ENCODE measurements at regions not wholly inside any gene's neighbourhood (a gene's known extent, or its start where the extent isn't known, plus 50 kb on each side); places are given as distances from the start of the nearest gene placed in this dataset.

DNA sequence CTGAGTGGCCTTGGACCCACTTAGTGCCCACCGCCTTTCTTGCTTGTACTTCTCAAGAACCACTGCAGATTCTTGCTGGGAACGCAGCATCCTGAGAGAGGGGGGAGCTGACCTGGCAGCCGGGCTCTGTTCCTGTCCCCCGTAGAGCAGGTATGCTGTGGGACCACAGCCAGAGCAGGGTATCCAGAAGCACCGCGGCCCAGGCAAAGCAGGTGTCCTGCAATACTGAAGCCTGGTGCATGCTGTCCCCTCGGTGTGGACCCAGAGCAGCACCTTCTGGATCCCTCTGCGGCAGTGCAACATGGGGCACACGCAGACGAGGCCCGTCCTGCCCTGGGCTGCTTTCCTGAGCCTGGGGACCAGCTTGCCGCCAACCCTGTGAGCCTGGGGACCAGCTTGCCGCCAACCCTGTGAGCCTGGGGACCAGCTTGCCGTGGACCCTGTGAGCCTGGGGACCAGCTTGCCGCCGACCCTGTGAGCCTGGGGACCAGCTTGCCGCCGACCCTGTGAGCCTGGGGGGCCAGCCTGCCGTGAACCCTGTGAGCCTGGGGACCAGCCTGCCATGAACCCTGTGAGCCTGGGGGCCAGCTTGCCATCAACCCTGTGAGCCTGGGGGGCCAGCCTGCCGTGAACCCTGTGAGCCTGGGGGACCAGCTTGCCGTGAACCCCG is 60.9 kb upstream of the ADGRA1 start:
- TF ChIP-seq, protein P1, sequence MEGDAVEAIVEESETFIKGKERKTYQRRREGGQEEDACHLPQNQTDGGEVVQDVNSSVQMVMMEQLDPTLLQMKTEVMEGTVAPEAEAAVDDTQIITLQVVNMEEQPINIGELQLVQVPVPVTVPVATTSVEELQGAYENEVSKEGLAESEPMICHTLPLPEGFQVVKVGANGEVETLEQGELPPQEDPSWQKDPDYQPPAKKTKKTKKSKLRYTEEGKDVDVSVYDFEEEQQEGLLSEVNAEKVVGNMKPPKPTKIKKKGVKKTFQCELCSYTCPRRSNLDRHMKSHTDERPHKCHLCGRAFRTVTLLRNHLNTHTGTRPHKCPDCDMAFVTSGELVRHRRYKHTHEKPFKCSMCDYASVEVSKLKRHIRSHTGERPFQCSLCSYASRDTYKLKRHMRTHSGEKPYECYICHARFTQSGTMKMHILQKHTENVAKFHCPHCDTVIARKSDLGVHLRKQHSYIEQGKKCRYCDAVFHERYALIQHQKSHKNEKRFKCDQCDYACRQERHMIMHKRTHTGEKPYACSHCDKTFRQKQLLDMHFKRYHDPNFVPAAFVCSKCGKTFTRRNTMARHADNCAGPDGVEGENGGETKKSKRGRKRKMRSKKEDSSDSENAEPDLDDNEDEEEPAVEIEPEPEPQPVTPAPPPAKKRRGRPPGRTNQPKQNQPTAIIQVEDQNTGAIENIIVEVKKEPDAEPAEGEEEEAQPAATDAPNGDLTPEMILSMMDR (IDR thresholded peaks at IDR 0.05) = no peak
- TF ChIP-seq POLR2AphosphoS5 (IDR thresholded peaks at IDR 0.05) (no peak), POLR2A (IDR thresholded peaks at IDR 0.05) (no peak)
